NOMO-1 treated with dmso at 0.1 percent for 144 hours (cell line): ENCODE measurements at regions not wholly inside any gene's neighbourhood (a gene's known extent, or its start where the extent isn't known, plus 50 kb on each side); places are given as distances from the start of the nearest gene placed in this dataset.

Experiments used
- DNase-seq: peaks from one replicate; lab custom pipeline; 2025; ENCODE audit not compliant: unreplicated experiment; lab: John Stamatoyannopoulos, UW

GRCh38 chr2:129699781-129700573, 279.5 kb upstream of the RAB6C start:
- DNase-seq, result no peak

- no peak for DNase-seq
These were observed 276.9 kb upstream of the RAB6C start for GRCh38 chr2:129702416-129703176.

- no peak for DNase-seq
These were observed 274.4 kb upstream of the RAB6C start for GRCh38 chr2:129705085-129705484.

GRCh38 chr2:129707800-129708199, 271.7 kb upstream of the RAB6C start:
- DNase-seq, result no peak

- DNase-seq, result no peak
These were observed 271.1 kb upstream of the RAB6C start for GRCh38 chr2:129708221-129708967.

GRCh38 chr2:129709001-129709955, 270.2 kb upstream of the RAB6C start:
- no peak for DNase-seq

- no peak for DNase-seq
These were observed 269.4 kb upstream of the RAB6C start for GRCh38 chr2:129709956-129710598.

- DNase-seq, result no peak
These were observed 268.6 kb upstream of the RAB6C start for GRCh38 chr2:129710670-129711495.

- DNase-seq, result no peak
These were observed 267.4 kb upstream of the RAB6C start for GRCh38 chr2:129711816-129712675.

GRCh38 chr2:129712676-129712985, 266.8 kb upstream of the RAB6C start:
- DNase-seq, result no peak

GRCh38 chr2:129713337-129713736, 266.1 kb upstream of the RAB6C start:
- DNase-seq, result no peak

- DNase-seq, result no peak
These were observed 262.5 kb upstream of the RAB6C start for GRCh38 chr2:129716781-129717559.

- DNase-seq, result no peak
These were observed 261.8 kb upstream of the RAB6C start for GRCh38 chr2:129717560-129718130.

GRCh38 chr2:129719335-129719734, 260.1 kb upstream of the RAB6C start:
- DNase-seq, result no peak

- no peak for DNase-seq
These were observed 259.1 kb upstream of the RAB6C start for GRCh38 chr2:129720360-129720759.

GRCh38 chr2:129720761-129721160, 258.7 kb upstream of the RAB6C start:
- no peak for DNase-seq

- DNase-seq, result no peak
These were observed 258.2 kb upstream of the RAB6C start for GRCh38 chr2:129721236-129721635.
